ENCODE measurements at regions not wholly inside any gene's neighbourhood (a gene's known extent, or its start where the extent isn't known, plus 50 kb on each side); places are given as distances from the start of the nearest gene placed in this dataset.

DNA sequence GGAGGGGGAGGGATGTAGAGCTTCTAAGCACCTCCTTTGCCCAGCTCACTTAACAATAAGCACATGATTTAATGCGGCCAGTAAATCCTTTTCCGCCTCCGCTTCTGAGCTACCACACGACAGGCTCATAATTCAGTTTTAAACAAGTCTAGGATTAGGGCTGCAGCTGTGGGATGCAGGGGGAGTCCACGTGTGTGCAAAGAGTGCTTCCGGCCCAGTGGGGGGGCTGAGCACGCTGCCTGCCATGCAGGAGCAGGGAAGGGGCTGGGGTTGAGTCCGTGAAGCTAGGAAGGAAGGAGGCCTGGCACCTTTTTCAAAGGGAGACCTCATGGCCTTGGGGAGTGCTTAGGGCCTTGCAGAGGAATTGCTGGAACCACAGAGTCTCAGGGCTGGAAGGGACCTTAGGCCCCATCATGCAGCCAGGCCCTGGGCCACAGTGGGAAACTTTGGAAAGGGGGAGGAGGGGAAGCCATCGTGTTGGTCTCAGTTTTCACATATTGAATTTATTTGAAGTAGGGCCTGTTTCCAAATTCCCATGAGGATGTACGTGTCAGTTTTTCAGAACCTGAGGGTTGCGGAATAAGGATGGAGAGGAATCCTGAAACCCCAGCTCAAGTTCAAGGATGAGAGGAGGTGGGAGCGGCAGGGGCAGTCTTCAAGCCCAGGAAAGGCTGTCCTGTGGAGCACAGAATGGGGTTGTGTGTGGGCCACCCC, 96.1 kb downstream of the VEGFA start:
- TF ChIP-seq CTCF (conservative IDR thresholded peaks at IDR 0.05; ENCODE audit: low read depth, low read length) (no peak), EZH2 (IDR thresholded peaks at IDR 0.05; ENCODE audit: low read length, unreplicated experiment) (no peak), EZH2phosphoT487 (IDR thresholded peaks at IDR 0.05; ENCODE audit: borderline replicate concordance, low read length) (no peak)
